Subcutaneous abdominal adipose tissue (tissue), 5 donors: ENCODE measurements at regions not wholly inside any gene's neighbourhood (a gene's known extent, or its start where the extent isn't known, plus 50 kb on each side); places are given as distances from the start of the nearest gene placed in this dataset.
"Not testable (repeated sequence)": the region's sequence is repeated elsewhere in the genome, so short reads cannot be mapped to it uniquely, and the experiment has no call there.

Experiments used
- H3K27ac ChIP-seq: one replicate; pipeline ENCODE4 v1.7.0; 2013; ENCODE audit warnings: low read depth, mild to moderate bottlenecking, inconsistent platforms, low read length, moderate library complexity
- H3K27me3 ChIP-seq, 5 donors: one replicate each; pipeline ENCODE4 v1.7.0; 2013; ENCODE audit warnings: low read length in 5 of 5, inconsistent platforms in 1 of 5; ENCODE audit not compliant: control insufficient read depth in 5 of 5, insufficient read depth in 4 of 5
- H3K36me3 ChIP-seq, 5 donors: one replicate each; pipeline ENCODE4 v1.7.0; 2013; ENCODE audit warnings: low read length in 5 of 5; ENCODE audit not compliant: control insufficient read depth in 5 of 5, insufficient read depth in 5 of 5
- H3K4me1 ChIP-seq, 5 donors: one replicate each; pipeline ENCODE4 v1.7.0; 2013; ENCODE audit warnings: low read length in 5 of 5, mild to moderate bottlenecking in 3 of 5, moderate library complexity in 1 of 5; ENCODE audit not compliant: control insufficient read depth in 5 of 5, insufficient read depth in 5 of 5
- H3K4me3 ChIP-seq, 5 donors: one replicate each; pipeline ENCODE4 v1.7.0; 2013; ENCODE audit warnings: low read length in 5 of 5, low read depth in 1 of 5
- H3K9ac ChIP-seq, 5 donors: one replicate each; pipeline ENCODE4 v1.7.0; 2013; ENCODE audit warnings: low read length in 5 of 5, mild to moderate bottlenecking in 4 of 5, moderate library complexity in 3 of 5
- H3K9me3 ChIP-seq, 5 donors: one replicate each; pipeline ENCODE4 v1.7.0; 2013; ENCODE audit warnings: low read length in 5 of 5; ENCODE audit not compliant: control insufficient read depth in 5 of 5
- donor health status: healthy.
- donor health status: healthy.
- donor health status: healthy.
- donor health status: healthy.
- donor health status: healthy.

GRCh38 chr4:126182786-126183185 lies 868.0 kb downstream of the FAT4 start:
- Histone ChIP-seq H3K4me3 (no peak overlapping the region), H3K4me1 (no peaks in the 10 kb centered on the region), H3K27me3 (no peaks in the 10 kb centered on the region), H3K36me3 (no peaks in the 10 kb centered on the region), H3K9ac (no peak overlapping the region), H3K9me3 (no peaks in the 10 kb centered on the region), H3K27ac (no peak overlapping the region)

GRCh38 chr4:126183206-126183605 lies 868.5 kb downstream of the FAT4 start:
- Histone ChIP-seq H3K36me3 (no peaks in the 10 kb centered on the region), H3K9ac (no peak overlapping the region), H3K27ac (no peak overlapping the region), H3K9me3 (no peaks in the 10 kb centered on the region), H3K27me3 (no peaks in the 10 kb centered on the region), H3K4me3 (no peak overlapping the region), H3K4me1 (no peaks in the 10 kb centered on the region)

- Histone ChIP-seq H3K9me3 (no peaks in the 10 kb centered on the region), H3K4me1 (no peaks in the 10 kb centered on the region), H3K36me3 (no peaks in the 10 kb centered on the region), H3K27me3 (no peaks in the 10 kb centered on the region), H3K27ac (no peak overlapping the region), H3K4me3 (no peak overlapping the region), H3K9ac (no peak overlapping the region)
Measured at GRCh38 chr4:126191536-126191935, 876.8 kb downstream of the FAT4 start.

GRCh38 chr4:126192506-126192905 lies 877.8 kb downstream of the FAT4 start:
- H3K4me1 ChIP-seq, result no peaks in the 10 kb centered on the region
- no peak overlapping the region for H3K9ac ChIP-seq
- H3K36me3 ChIP-seq, result no peaks in the 10 kb centered on the region
- H3K27me3 ChIP-seq, result no peaks in the 10 kb centered on the region
- no peak overlapping the region for H3K4me3 ChIP-seq
- H3K9me3 ChIP-seq, result no peaks in the 10 kb centered on the region
- no peak overlapping the region for H3K27ac ChIP-seq

GRCh38 chr4:126201251-126202138 lies 886.7 kb downstream of the FAT4 start:
- not testable (repeated sequence) for H3K27me3 ChIP-seq, H3K9ac ChIP-seq, H3K36me3 ChIP-seq, H3K9me3 ChIP-seq, H3K4me3 ChIP-seq, H3K27ac ChIP-seq, H3K4me1 ChIP-seq

- H3K27me3 ChIP-seq, result no peaks in the 10 kb centered on the region
- H3K36me3 ChIP-seq, result no peaks in the 10 kb centered on the region
- no peaks in the 10 kb centered on the region for H3K4me1 ChIP-seq
- H3K9me3 ChIP-seq, result peaks cover 0 to 4% (median 2%) of the 10 kb centered on the region in 5 donors
- no peak overlapping the region for H3K4me3 ChIP-seq
- no peak overlapping the region for H3K9ac ChIP-seq
- no peak overlapping the region for H3K27ac ChIP-seq
Measured at GRCh38 chr4:126202226-126202625, 887.5 kb downstream of the FAT4 start.

- no peak overlapping the region for H3K27ac ChIP-seq
- no peak overlapping the region for H3K4me3 ChIP-seq
- no peaks in the 10 kb centered on the region for H3K9me3 ChIP-seq
- no peaks in the 10 kb centered on the region for H3K36me3 ChIP-seq
- H3K27me3 ChIP-seq, result no peaks in the 10 kb centered on the region
- H3K9ac ChIP-seq, result no peak overlapping the region
- no peaks in the 10 kb centered on the region for H3K4me1 ChIP-seq
Measured at GRCh38 chr4:126207910-126208309, 893.2 kb downstream of the FAT4 start.

GRCh38 chr4:126209147-126209546 lies 894.4 kb downstream of the FAT4 start:
- Histone ChIP-seq H3K27me3 (no peaks in the 10 kb centered on the region), H3K4me3 (no peak overlapping the region), H3K4me1 (no peaks in the 10 kb centered on the region), H3K36me3 (no peaks in the 10 kb centered on the region), H3K9me3 (no peaks in the 10 kb centered on the region), H3K9ac (no peak overlapping the region), H3K27ac (no peak overlapping the region)

- no peaks in the 10 kb centered on the region for H3K27me3 ChIP-seq
- H3K4me1 ChIP-seq, result peaks cover 0 to 8% (median 0%) of the 10 kb centered on the region in 5 donors
- H3K4me3 ChIP-seq, result no peak overlapping the region
- H3K9ac ChIP-seq, result no peak overlapping the region
- H3K27ac ChIP-seq, result no peak overlapping the region
- H3K9me3 ChIP-seq, result no peaks in the 10 kb centered on the region
- H3K36me3 ChIP-seq, result no peaks in the 10 kb centered on the region
Measured at GRCh38 chr4:126213996-126214395, 899.2 kb downstream of the FAT4 start.

GRCh38 chr4:126215759-126216158 lies 901.0 kb downstream of the FAT4 start:
- H3K4me1 ChIP-seq, result peaks cover 0 to 8% (median 0%) of the 10 kb centered on the region in 5 donors
- H3K36me3 ChIP-seq, result no peaks in the 10 kb centered on the region
- no peak overlapping the region for H3K9ac ChIP-seq
- H3K27ac ChIP-seq, result no peak overlapping the region
- no peaks in the 10 kb centered on the region for H3K9me3 ChIP-seq
- no peak overlapping the region for H3K4me3 ChIP-seq
- H3K27me3 ChIP-seq, result no peaks in the 10 kb centered on the region
